HEK293T (cell line): ENCODE measurements at regions not wholly inside any gene's neighbourhood (a gene's known extent, or its start where the extent isn't known, plus 50 kb on each side); places are given as distances from the start of the nearest gene placed in this dataset.

Source experiments
- ARNT ChIP-seq: fragments of 450-650 bp; IDR thresholded peaks from 2 replicates; pipeline ENCODE4 v1.6.1; 2017; ENCODE audit warnings: mild to moderate bottlenecking
- BHLHE40 ChIP-seq: fragments of 450-650 bp; IDR thresholded peaks from 2 replicates; pipeline ENCODE4 v1.6.1; 2016; ENCODE audit warnings: mild to moderate bottlenecking, moderate library complexity, borderline replicate concordance
- CTBP1 ChIP-seq: fragments of 450-650 bp; IDR thresholded peaks from 2 replicates; pipeline ENCODE4 v1.6.1; 2016; ENCODE audit warnings: borderline replicate concordance
- ELF4 ChIP-seq: fragments of 450-650 bp; IDR thresholded peaks from 2 replicates; pipeline ENCODE4 v1.6.1; 2017; ENCODE audit warnings: antibody characterized with exemption
- FOXA1 ChIP-seq: fragments of 450-650 bp; IDR thresholded peaks from 2 replicates; pipeline ENCODE4 v1.6.1; 2016; ENCODE audit warnings: mild to moderate bottlenecking
- FOXK2 ChIP-seq: fragments of 450-650 bp; IDR thresholded peaks from 2 replicates; pipeline ENCODE4 v1.6.1; 2016; ENCODE audit warnings: mild to moderate bottlenecking
- FOXM1 ChIP-seq: fragments of 450-650 bp; IDR thresholded peaks from 2 replicates; pipeline ENCODE4 v1.6.1; 2017; ENCODE audit warnings: mild to moderate bottlenecking, borderline replicate concordance
- LEF1 ChIP-seq: fragments of 450-650 bp; IDR thresholded peaks from 2 replicates; pipeline ENCODE4 v1.6.1; 2017; ENCODE audit warnings: mild to moderate bottlenecking, borderline replicate concordance
- SP1 ChIP-seq: fragments of 450-650 bp; IDR thresholded peaks from 2 replicates; pipeline ENCODE4 v1.6.1; 2017
- SUZ12 ChIP-seq: fragments of 450-650 bp; IDR thresholded peaks from 2 replicates; pipeline ENCODE4 v1.6.1; 2016; ENCODE audit warnings: mild to moderate bottlenecking
- TARDBP ChIP-seq: fragments of 450-650 bp; IDR thresholded peaks from 2 replicates; pipeline ENCODE4 v1.6.1; 2016
- ZNF384 ChIP-seq: fragments of 450-650 bp; IDR thresholded peaks from 2 replicates; pipeline ENCODE4 v1.6.1; 2016
- TF ChIP-seq, protein P1 (sequence below): fragments of 450-650 bp; IDR thresholded peaks from 2 replicates; pipeline ENCODE4 v1.6.1; 2016

DNA sequence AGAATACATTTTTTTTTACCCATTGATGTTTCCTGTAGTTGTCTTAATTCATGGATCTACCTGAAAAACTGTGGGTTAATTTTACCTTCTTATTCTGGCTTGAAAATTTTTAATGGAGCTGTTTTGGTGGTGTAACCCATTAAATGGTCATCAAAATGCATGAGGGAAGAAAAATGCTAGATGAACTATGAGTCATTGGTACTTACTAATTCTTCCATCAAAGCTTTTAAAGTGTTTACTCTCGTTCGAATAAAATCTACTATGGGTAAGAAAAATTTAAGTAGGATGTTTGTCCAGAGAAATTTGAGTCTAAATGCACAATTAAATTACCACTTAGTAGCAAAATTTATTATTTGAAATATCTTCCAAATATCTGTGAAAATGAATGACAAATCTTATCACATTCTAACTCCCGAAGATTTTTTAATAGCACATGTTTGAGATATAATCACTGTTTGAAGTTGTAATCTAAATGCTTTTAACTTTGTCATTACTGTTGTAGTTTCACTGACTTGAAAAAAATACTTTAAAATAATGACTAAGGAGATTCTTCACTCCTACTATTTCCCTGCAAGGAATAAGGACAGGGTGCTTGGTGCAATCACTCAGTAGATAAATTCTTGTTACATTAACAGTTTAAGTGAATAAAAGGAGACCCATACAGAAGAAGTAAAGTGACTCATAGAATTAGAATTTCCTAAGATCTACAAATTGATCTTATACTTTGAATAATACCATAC lies 437.7 kb downstream of the IRS2 start:
- TF ChIP-seq ARNT (no peak), TARDBP (no peak), SP1 (no peak), BHLHE40 (no peak), FOXK2 (no peak), LEF1 (no peak), FOXM1 (no peak), FOXA1 (no peak), ZNF384 (no peak), ELF4 (no peak), CTBP1 (no peak), SUZ12 (no peak)
- TF ChIP-seq, protein P1, sequence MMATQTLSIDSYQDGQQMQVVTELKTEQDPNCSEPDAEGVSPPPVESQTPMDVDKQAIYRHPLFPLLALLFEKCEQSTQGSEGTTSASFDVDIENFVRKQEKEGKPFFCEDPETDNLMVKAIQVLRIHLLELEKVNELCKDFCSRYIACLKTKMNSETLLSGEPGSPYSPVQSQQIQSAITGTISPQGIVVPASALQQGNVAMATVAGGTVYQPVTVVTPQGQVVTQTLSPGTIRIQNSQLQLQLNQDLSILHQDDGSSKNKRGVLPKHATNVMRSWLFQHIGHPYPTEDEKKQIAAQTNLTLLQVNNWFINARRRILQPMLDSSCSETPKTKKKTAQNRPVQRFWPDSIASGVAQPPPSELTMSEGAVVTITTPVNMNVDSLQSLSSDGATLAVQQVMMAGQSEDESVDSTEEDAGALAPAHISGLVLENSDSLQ: no peak
